NT2/D1 (cell line): ENCODE measurements at regions not wholly inside any gene's neighbourhood (a gene's known extent, or its start where the extent isn't known, plus 50 kb on each side); places are given as distances from the start of the nearest gene placed in this dataset.

Experiments
- SUZ12 ChIP-seq: IDR thresholded peaks from 2 replicates; pipeline ENCODE4 v1.6.1; 2011; ENCODE audit not compliant: insufficient read length, insufficient read depth; ENCODE audit errors: extremely low read depth
- YY1 ChIP-seq: IDR thresholded peaks from 2 replicates; pipeline ENCODE4 v1.6.1; 2011; ENCODE audit not compliant: insufficient read length, insufficient read depth
- ZNF274 ChIP-seq: IDR thresholded peaks from 2 replicates; pipeline ENCODE4 v1.6.1; 2011; ENCODE audit warnings: mild to moderate bottlenecking, low read depth, low read length

DNA sequence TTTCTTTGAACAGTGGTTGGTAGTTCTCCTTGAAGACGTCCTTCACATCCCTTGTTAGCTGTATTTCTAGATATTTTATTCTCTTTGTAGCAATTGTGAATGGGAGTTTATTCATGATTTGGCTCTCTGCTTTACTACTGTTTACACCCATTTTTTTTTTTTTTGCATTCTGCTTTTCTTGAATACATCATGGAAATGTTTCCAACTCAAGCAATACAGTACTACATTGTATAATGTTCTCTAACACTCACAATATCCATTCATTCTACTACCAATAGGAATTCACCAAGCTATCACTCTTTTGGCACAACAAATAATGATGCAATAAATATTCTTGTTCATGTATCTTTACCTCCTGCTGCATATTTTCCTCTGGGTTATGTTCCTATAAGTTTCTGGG is 801.7 kb downstream of the NTRK3 start:
- TF ChIP-seq YY1: no peak
- TF ChIP-seq SUZ12: no peak
- no peak for TF ChIP-seq ZNF274
